ENCODE measurements at regions not wholly inside any gene's neighbourhood (a gene's known extent, or its start where the extent isn't known, plus 50 kb on each side); places are given as distances from the start of the nearest gene placed in this dataset.

- TF ChIP-seq ZNF532 (CRISPR knock-in tag; IDR thresholded peaks at IDR 0.05; ENCODE audit: borderline replicate concordance) (no peak), USF1 (CRISPR knock-in tag; IDR thresholded peaks at IDR 0.05) (no peak), ZBTB21 (CRISPR knock-in tag; IDR thresholded peaks at IDR 0.05; ENCODE audit: borderline replicate concordance) (no peak), KAT7 (CRISPR knock-in tag; IDR thresholded peaks at IDR 0.05; ENCODE audit: borderline replicate concordance) (no peak)
Observed at GRCh38 chr17:73872816-73873215, 228.6 kb upstream of the SDK2 start (continued).

GRCh38 chr17:73874008-73874720 is 229.9 kb upstream of the SDK2 start:
- Mint-ChIP-seq H3K27me3 (ENCODE audit: low read depth) (no peaks in the 10 kb centered on the region; the same call in none of the 2 replicates), H3K4me3 (no peak overlapping the region), H3K9me3 (no peaks in the 10 kb centered on the region), H3K36me3 (no peaks in the 10 kb centered on the region), H3K4me1 (no peaks in the 10 kb centered on the region), H3K27ac (no peak overlapping the region)
- TF ChIP-seq RORB (CRISPR knock-in tag; IDR thresholded peaks at IDR 0.05) (no peak), ZNF317 (CRISPR knock-in tag; IDR thresholded peaks at IDR 0.05; ENCODE audit: borderline replicate concordance, low read depth) (no peak), SMAD4 (CRISPR knock-in tag; IDR thresholded peaks at IDR 0.05) (no peak), ATF3 (CRISPR knock-in tag; conservative IDR thresholded peaks at IDR 0.05) (no peak), SOX15 (CRISPR knock-in tag; IDR thresholded peaks at IDR 0.05) (no peak)
- ATAC-seq = no peak
- CTCF ChIA-PET = no interaction called here
- DNase-seq (ENCODE audit: low spot score) = no peak
- POLR2A ChIA-PET = no interaction called here

GRCh38 chr17:73875346-73875745 is 231.1 kb upstream of the SDK2 start:
- Mint-ChIP-seq H3K9me3 (no peaks in the 10 kb centered on the region), H3K27me3 (ENCODE audit: low read depth) (no peaks in the 10 kb centered on the region; the same call in 1 of the 2 replicates), H3K4me1 (no peaks in the 10 kb centered on the region), H3K36me3 (no peaks in the 10 kb centered on the region), H3K4me3 (no peak overlapping the region), H3K27ac (no peak overlapping the region)
- ChIA-PET CTCF (interaction anchor here (0.5 kb wide), 1 partner anchor 50 kb away, joined by 5 read pairs; no protein-coding TSS in a partner anchor), POLR2A (no interaction called here)
- DNase-seq (ENCODE audit: low spot score) (no peak), ATAC-seq (no peak)
- TF ChIP-seq ZNF416 (CRISPR knock-in tag; IDR thresholded peaks at IDR 0.05) (no peak), SP1 (CRISPR knock-in tag; conservative IDR thresholded peaks at IDR 0.05) (no peak), SMAD4 (CRISPR knock-in tag; IDR thresholded peaks at IDR 0.05) (no peak), ZNF121 (CRISPR knock-in tag; IDR thresholded peaks at IDR 0.05) (no peak)

- Mint-ChIP-seq H3K27me3 (ENCODE audit: low read depth) (peaks cover 6% of the 10 kb centered on the region), H3K4me1 (no peaks in the 10 kb centered on the region), H3K4me3 (no peak overlapping the region), H3K36me3 (no peaks in the 10 kb centered on the region), H3K27ac (no peak overlapping the region), H3K9me3 (no peaks in the 10 kb centered on the region)
- ChIA-PET POLR2A (no interaction called here), CTCF (no interaction called here)
- no peak for ATAC-seq
- no peak for DNase-seq (ENCODE audit: low spot score)
- TF ChIP-seq SMAD3 (CRISPR knock-in tag; IDR thresholded peaks at IDR 0.05; ENCODE audit: borderline replicate concordance) = no peak
- TF ChIP-seq USF2 (CRISPR knock-in tag; IDR thresholded peaks at IDR 0.05) = no peak
- TF ChIP-seq TP53 (CRISPR knock-in tag; IDR thresholded peaks at IDR 0.05) = no peak
- no peak for TF ChIP-seq ZNF263 (CRISPR knock-in tag; IDR thresholded peaks at IDR 0.05; ENCODE audit: low read depth)
- no peak for TF ChIP-seq ZNF281 (CRISPR knock-in tag; IDR thresholded peaks at IDR 0.05)
- no peak for TF ChIP-seq ATF3 (CRISPR knock-in tag; conservative IDR thresholded peaks at IDR 0.05)
- no peak for TF ChIP-seq ATF2 (CRISPR knock-in tag; IDR thresholded peaks at IDR 0.05; ENCODE audit: borderline replicate concordance, low read depth)
- no peak for TF ChIP-seq CREM (CRISPR knock-in tag; IDR thresholded peaks at IDR 0.05)
- no peak for TF ChIP-seq ESRRA (CRISPR knock-in tag; IDR thresholded peaks at IDR 0.05; ENCODE audit: borderline replicate concordance)
Observed at GRCh38 chr17:73877962-73878361, 233.7 kb upstream of the SDK2 start.
